ENCODE measurements at regions not wholly inside any gene's neighbourhood (a gene's known extent, or its start where the extent isn't known, plus 50 kb on each side); places are given as distances from the start of the nearest gene placed in this dataset.

GRCh38 chr12:84166812-84167211 lies 745.8 kb downstream of the SLC6A15 start:
- no peak for TF ChIP-seq EZH2 (IDR thresholded peaks at IDR 0.05; ENCODE audit: borderline replicate concordance, low read length)
- no peak for TF ChIP-seq CTCF (IDR thresholded peaks at IDR 0.05; ENCODE audit: low read length)
